GM19240 (cell line): ENCODE measurements at regions not wholly inside any gene's neighbourhood (a gene's known extent, or its start where the extent isn't known, plus 50 kb on each side); places are given as distances from the start of the nearest gene placed in this dataset.
"Not testable (repeated sequence)": the region's sequence is repeated elsewhere in the genome, so short reads cannot be mapped to it uniquely, and the experiment has no call there.

Experiments
- DNase-seq: peaks from one replicate; pipeline ENCODE4 v3.0.0; 2011; ENCODE audit warnings: low spot score; ENCODE audit not compliant: insufficient read length

- no peak for DNase-seq
Observed at GRCh38 chr1:88455621-88456256, 228.3 kb upstream of the PKN2 start.

GRCh38 chr1:88457197-88457596, 226.9 kb upstream of the PKN2 start:
- no peak for DNase-seq

- no peak for DNase-seq
Observed at GRCh38 chr1:88461007-88461406, 223.1 kb upstream of the PKN2 start.

GRCh38 chr1:88462096-88462487, 222.0 kb upstream of the PKN2 start:
- DNase-seq: no peak

GRCh38 chr1:88462488-88463261, 221.4 kb upstream of the PKN2 start:
- DNase-seq: no peak

GRCh38 chr1:88463401-88463985, 220.6 kb upstream of the PKN2 start:
- no peak for DNase-seq

GRCh38 chr1:88466011-88466410, 218.1 kb upstream of the PKN2 start:
- no peak for DNase-seq

- no peak for DNase-seq
Observed at GRCh38 chr1:88466899-88467580, 217.0 kb upstream of the PKN2 start.

- no peak for DNase-seq
Observed at GRCh38 chr1:88472298-88472697, 211.8 kb upstream of the PKN2 start.

- DNase-seq: no peak
Observed at GRCh38 chr1:88472714-88473113, 211.4 kb upstream of the PKN2 start.

- no peak for DNase-seq
Observed at GRCh38 chr1:88474555-88475304, 209.3 kb upstream of the PKN2 start.

- no peak for DNase-seq
Observed at GRCh38 chr1:88484881-88485280, 199.2 kb upstream of the PKN2 start.

GRCh38 chr1:88488237-88488636, 195.8 kb upstream of the PKN2 start:
- DNase-seq: no peak

- no peak for DNase-seq
Observed at GRCh38 chr1:88490676-88491075, 193.4 kb upstream of the PKN2 start.

GRCh38 chr1:88499671-88500070, 184.4 kb upstream of the PKN2 start:
- no peak for DNase-seq

GRCh38 chr1:88502886-88503285, 181.2 kb upstream of the PKN2 start:
- no peak for DNase-seq

GRCh38 chr1:88503646-88504045, 180.4 kb upstream of the PKN2 start:
- DNase-seq: no peak

- no peak for DNase-seq
Observed at GRCh38 chr1:88504601-88505000, 179.5 kb upstream of the PKN2 start.

GRCh38 chr1:88509379-88509778, 174.7 kb upstream of the PKN2 start:
- no peak for DNase-seq

- no peak for DNase-seq
Observed at GRCh38 chr1:88514544-88515060, 169.5 kb upstream of the PKN2 start.

- DNase-seq: not testable (repeated sequence)
Observed at GRCh38 chr1:88517499-88517898, 166.6 kb upstream of the PKN2 start.
